ENCODE measurements at regions not wholly inside any gene's neighbourhood (a gene's known extent, or its start where the extent isn't known, plus 50 kb on each side); places are given as distances from the start of the nearest gene placed in this dataset.

DNA sequence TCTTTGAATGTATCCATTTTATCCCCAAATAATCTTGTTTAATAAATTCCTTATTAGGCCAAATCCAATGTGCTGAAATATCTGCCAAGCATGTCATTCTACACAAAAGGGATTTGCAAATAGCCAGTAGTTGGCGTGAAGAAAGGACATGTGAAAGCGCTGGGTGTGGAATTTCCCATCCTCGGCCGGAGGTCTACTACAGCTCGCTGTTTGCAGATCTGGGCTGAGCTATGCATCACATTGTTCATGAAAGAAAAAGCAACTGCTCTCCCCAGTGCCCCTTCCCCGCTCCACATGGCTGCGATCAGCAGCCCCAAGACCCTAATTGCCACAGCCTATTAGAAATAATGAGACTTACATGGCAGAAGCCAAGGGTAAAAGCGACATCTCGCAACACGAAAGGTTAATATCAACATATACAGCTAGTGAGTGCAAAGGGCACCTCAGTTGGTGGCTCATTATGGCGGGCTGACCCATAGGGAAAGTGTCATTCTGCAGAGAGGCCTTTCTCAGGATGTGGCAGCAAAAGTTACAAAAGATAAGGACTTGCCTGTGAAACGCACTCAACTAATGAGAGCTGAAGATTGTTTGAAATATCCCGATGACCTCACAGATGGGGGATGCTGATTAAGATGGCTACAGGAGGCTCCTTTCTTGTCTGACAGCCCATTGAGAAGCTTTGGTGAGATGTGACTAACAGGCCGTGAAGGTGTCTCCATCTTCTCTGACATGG is 126.9 kb upstream of the CYP1B1 start:
- no peak for FAIRE-seq

DNA sequence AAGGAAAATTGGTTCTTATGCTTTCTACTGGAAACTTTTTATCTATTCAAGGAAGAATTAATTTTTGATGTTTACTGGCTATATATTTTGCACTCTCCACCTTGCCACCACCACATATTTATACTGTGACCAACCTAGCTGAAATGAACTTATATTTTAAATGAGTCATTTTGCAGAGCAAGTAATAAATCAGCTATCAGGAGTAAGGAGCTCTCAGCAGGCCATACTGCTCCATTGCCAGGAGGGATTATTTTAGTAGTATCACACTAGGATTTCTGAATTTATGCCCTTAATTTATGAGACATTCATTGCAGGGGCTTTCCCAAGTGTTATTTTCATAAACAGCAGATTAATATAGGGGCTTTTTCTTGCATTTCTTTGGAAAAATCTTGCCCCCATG is 125.8 kb upstream of the CYP1B1 start:
- FAIRE-seq: no peak

DNA sequence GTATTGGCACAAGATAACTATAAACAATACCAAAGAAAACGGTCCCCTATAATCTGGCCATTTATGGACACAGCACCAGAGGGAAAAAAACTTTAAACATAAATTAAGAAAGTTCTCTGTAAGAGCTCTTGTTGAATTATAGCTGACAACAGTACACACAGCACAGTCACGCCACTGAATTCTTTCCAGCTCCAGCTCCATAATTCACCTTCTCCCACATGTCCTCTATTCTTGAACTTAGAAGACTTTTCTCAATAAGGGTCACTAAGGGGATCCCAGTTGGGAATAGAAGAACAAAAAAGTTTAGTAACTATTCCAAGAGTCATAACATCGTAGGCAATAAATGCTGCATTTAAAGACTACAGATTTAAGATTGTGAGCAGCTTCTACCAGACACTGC is 124.6 kb upstream of the CYP1B1 start:
- FAIRE-seq: peak; percentile 55

- no peak for FAIRE-seq
These were observed 123.2 kb upstream of the CYP1B1 start for GRCh38 chr2:38199127-38199526.

GRCh38 chr2:38194751-38195150 is 118.8 kb upstream of the CYP1B1 start:
- FAIRE-seq: no peak

GRCh38 chr2:38192976-38193375 is 117.0 kb upstream of the CYP1B1 start:
- no peak for FAIRE-seq

DNA sequence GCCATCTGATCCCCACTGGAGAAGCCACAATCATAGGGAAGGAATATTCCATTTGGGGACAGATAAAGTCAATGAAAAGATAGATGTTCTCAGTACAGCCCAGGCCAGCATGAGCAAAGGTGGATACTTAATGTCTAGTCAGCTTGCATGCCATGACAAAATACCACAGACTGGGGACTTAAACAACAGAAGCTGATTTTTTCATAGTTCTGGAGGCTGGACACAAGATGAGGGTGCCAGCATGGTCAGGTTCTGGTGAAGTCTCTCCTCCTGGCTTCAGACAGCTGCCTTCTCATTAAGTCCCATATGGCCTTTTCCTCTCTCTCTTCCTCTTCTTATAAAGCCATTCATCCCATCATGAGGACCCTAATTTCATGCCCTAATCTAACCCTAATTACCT is 116.1 kb upstream of the CYP1B1 start:
- FAIRE-seq: no peak

GRCh38 chr2:38191516-38191915 is 115.6 kb upstream of the CYP1B1 start:
- FAIRE-seq: no peak

GRCh38 chr2:38190542-38191218 is 114.7 kb upstream of the CYP1B1 start:
- no peak for FAIRE-seq

GRCh38 chr2:38187541-38188011 is 111.6 kb upstream of the CYP1B1 start:
- FAIRE-seq: no peak

GRCh38 chr2:38185012-38185491 is 109.1 kb upstream of the CYP1B1 start:
- no peak for FAIRE-seq

GRCh38 chr2:38182492-38183003 is 106.6 kb upstream of the CYP1B1 start:
- FAIRE-seq: peak; percentile 23

GRCh38 chr2:38181806-38182491 is 106.0 kb upstream of the CYP1B1 start:
- FAIRE-seq: no peak

GRCh38 chr2:38180754-38181153 is 104.8 kb upstream of the CYP1B1 start:
- FAIRE-seq: no peak

- FAIRE-seq: no peak
These were observed 102.8 kb upstream of the CYP1B1 start for GRCh38 chr2:38178556-38179419.

GRCh38 chr2:38178119-38178518 is 102.2 kb upstream of the CYP1B1 start:
- no peak for FAIRE-seq

DNA sequence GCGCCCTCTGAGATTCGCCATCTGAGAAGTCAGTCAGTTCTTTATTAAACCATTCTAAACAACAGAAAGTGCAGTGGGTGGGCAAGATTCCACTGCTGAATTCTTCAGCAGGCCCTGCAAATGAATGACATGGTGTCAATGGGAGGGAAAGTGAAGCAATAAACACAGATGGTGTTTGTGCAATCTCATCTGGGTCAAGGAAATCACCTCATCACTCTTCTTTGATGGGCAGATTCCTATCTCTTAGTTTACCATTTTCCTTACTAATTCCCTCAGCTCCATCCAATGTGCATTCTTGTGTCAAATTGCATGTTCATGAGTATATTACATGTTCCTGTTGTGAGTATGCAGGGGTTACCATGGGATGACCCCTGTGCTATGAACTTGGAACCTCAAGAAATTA is 100.7 kb upstream of the CYP1B1 start:
- FAIRE-seq: no peak

- FAIRE-seq: no peak
These were observed 98.9 kb upstream of the CYP1B1 start for GRCh38 chr2:38174646-38175423.

DNA sequence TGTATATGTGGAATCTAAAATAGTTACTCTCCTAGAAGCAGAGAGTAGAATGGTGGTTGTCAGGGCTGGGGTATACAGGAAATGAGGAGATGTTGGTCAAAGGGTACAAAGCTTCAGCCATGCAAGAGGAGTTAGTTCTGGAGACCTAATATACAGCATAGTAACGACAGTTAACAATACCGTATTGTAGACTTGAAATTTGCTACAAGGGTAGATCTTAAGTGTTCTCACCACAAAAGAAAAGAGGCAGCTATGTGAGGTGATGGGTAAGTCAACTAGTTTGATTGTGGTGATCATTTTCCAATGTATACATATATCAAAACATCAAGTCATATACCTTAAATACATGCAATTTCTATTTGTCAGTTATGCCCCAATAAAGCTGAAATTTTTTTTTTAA is 98.2 kb upstream of the CYP1B1 start:
- no peak for FAIRE-seq

DNA sequence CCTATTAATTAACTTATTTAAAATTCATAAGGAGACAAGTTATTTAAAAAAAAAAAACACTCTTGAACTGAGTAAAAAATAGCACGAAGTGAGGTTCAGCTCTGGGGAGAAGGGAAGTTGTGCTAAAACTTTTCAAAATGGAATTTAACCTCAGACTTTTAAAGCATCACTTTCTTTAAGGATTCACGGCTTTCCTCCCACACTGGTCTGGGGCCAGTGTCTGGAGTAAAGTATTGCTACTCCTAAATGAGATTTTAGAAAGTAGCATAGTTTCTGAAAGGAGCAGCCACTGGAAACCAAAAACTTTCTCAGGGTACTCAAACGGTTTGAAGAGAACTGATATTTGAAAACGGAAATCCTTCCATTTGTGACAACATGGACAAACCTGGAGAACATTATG is 97.7 kb upstream of the CYP1B1 start:
- FAIRE-seq: peak; percentile 76

DNA sequence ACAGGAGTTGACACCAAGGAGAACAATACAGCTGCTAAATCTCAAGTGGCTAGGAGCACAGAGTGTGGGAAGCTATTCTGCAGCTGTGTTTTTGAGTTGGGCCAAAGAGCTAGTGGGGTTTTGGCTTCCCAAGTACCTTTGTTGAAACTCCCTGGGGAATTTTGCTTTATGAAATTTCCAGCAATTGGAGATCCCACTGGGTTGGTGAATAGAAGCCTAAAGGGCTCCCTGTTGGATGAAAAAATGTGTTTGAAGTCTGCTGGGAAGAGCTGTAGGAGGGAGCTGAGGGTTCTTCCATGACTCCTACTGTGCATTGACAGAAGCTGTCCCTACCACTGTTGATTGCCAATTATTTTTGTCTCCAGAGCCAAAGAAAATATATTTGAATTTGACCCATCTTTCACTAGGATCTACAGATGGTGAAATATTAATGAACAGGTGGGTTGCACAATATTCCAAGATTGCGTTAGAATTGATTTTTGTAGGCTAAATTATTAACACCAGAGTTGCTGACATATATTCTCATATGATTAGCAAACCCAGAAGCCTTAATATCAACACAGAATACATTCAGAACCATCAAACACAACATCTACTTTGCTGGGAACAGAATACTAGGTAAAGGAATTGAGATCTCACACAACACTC is 95.4 kb upstream of the CYP1B1 start:
- no peak for FAIRE-seq
